Skeletal muscle tissue (tissue), 3 donors: ENCODE measurements at regions not wholly inside any gene's neighbourhood (a gene's known extent, or its start where the extent isn't known, plus 50 kb on each side); places are given as distances from the start of the nearest gene placed in this dataset.

Source experiments
- H3K27ac ChIP-seq: one replicate; pipeline ENCODE4 v1.7.0; 2013; ENCODE audit warnings: mild to moderate bottlenecking, low read depth, low read length, inconsistent platforms
- H3K27me3 ChIP-seq, 3 donors: one replicate each; pipeline ENCODE4 v1.7.0; 2013; ENCODE audit warnings: low read length in 3 of 3; ENCODE audit not compliant: control insufficient read depth in 3 of 3, insufficient read depth in 3 of 3
- H3K36me3 ChIP-seq, 3 donors: one replicate each; pipeline ENCODE4 v1.7.0; 2013; ENCODE audit warnings: low read length in 3 of 3; ENCODE audit not compliant: control insufficient read depth in 3 of 3, insufficient read depth in 3 of 3
- H3K4me1 ChIP-seq, 3 donors: one replicate each; pipeline ENCODE4 v1.7.0; 2013; ENCODE audit warnings: low read length in 3 of 3, mild to moderate bottlenecking in 3 of 3; ENCODE audit not compliant: control insufficient read depth in 3 of 3, insufficient read depth in 3 of 3
- H3K4me3 ChIP-seq, 3 donors: one replicate each; pipeline ENCODE4 v1.7.0; 2013; ENCODE audit warnings: low read length in 3 of 3
- H3K9ac ChIP-seq, 3 donors: one replicate each; pipeline ENCODE4 v1.7.0; 2013; ENCODE audit warnings: low read length in 3 of 3, mild to moderate bottlenecking in 3 of 3, moderate library complexity in 2 of 3, low read depth in 1 of 3
- H3K9me3 ChIP-seq, 3 donors: one replicate each; pipeline ENCODE4 v1.7.0; 2013; ENCODE audit warnings: low read length in 3 of 3; ENCODE audit not compliant: control insufficient read depth in 3 of 3
- donor health status: Osteomylitis.

GRCh38 chr20:22288156-22288555 lies 296.2 kb downstream of the FOXA2 start:
- Histone ChIP-seq H3K9me3 (no peaks in the 10 kb centered on the region), H3K27me3 (peaks cover 0 to 11% (median 0%) of the 10 kb centered on the region in 3 donors), H3K4me3 (no peak overlapping the region), H3K27ac (no peak overlapping the region), H3K9ac (no peak overlapping the region), H3K4me1 (no peaks in the 10 kb centered on the region), H3K36me3 (no peaks in the 10 kb centered on the region)

GRCh38 chr20:22285555-22285954 lies 298.8 kb downstream of the FOXA2 start:
- H3K9ac ChIP-seq, result no peak overlapping the region
- H3K27ac ChIP-seq, result no peak overlapping the region
- no peaks in the 10 kb centered on the region for H3K36me3 ChIP-seq
- H3K4me1 ChIP-seq, result no peaks in the 10 kb centered on the region
- H3K4me3 ChIP-seq, result no peak overlapping the region
- H3K9me3 ChIP-seq, result no peaks in the 10 kb centered on the region
- H3K27me3 ChIP-seq, result peaks cover 0 to 4% (median 0%) of the 10 kb centered on the region in 3 donors

- Histone ChIP-seq H3K4me3 (no peak overlapping the region), H3K27me3 (peaks cover 0 to 4% (median 0%) of the 10 kb centered on the region in 3 donors), H3K4me1 (no peaks in the 10 kb centered on the region)
Measured at GRCh38 chr20:22282696-22283095, 301.7 kb downstream of the FOXA2 start.

GRCh38 chr20:22274330-22274729 lies 310.0 kb downstream of the FOXA2 start:
- no peaks in the 10 kb centered on the region for H3K9me3 ChIP-seq
- H3K4me3 ChIP-seq, result no peak overlapping the region
- peaks cover 0 to 8% (median 4%) of the 10 kb centered on the region in 3 donors for H3K27me3 ChIP-seq
- H3K27ac ChIP-seq, result no peak overlapping the region
- no peaks in the 10 kb centered on the region for H3K4me1 ChIP-seq
- no peak overlapping the region for H3K9ac ChIP-seq
- H3K36me3 ChIP-seq, result no peaks in the 10 kb centered on the region

More at GRCh38 chr20:22282696-22283095, 301.7 kb downstream of the FOXA2 start:
- Histone ChIP-seq H3K9me3 (no peaks in the 10 kb centered on the region), H3K9ac (no peak overlapping the region), H3K36me3 (no peaks in the 10 kb centered on the region), H3K27ac (no peak overlapping the region)

GRCh38 chr20:22268675-22269074 lies 315.7 kb downstream of the FOXA2 start:
- no peak overlapping the region for H3K27ac ChIP-seq
- no peaks in the 10 kb centered on the region for H3K4me1 ChIP-seq
- peaks cover 0 to 8% (median 4%) of the 10 kb centered on the region in 3 donors for H3K27me3 ChIP-seq
- no peak overlapping the region for H3K4me3 ChIP-seq
- H3K9me3 ChIP-seq, result no peaks in the 10 kb centered on the region
- H3K9ac ChIP-seq, result no peak overlapping the region
- H3K36me3 ChIP-seq, result no peaks in the 10 kb centered on the region

GRCh38 chr20:22264917-22265316 lies 319.5 kb downstream of the FOXA2 start:
- Histone ChIP-seq H3K27ac (no peak overlapping the region), H3K4me3 (no peak overlapping the region), H3K27me3 (peaks cover 0 to 5% (median 3%) of the 10 kb centered on the region in 3 donors), H3K9ac (no peak overlapping the region), H3K9me3 (no peaks in the 10 kb centered on the region), H3K4me1 (no peaks in the 10 kb centered on the region), H3K36me3 (no peaks in the 10 kb centered on the region)

GRCh38 chr20:22260506-22260905 lies 323.9 kb downstream of the FOXA2 start:
- H3K9me3 ChIP-seq, result no peaks in the 10 kb centered on the region
- no peak overlapping the region for H3K27ac ChIP-seq
- no peak overlapping the region for H3K4me3 ChIP-seq
- H3K36me3 ChIP-seq, result no peaks in the 10 kb centered on the region
- no peaks in the 10 kb centered on the region for H3K4me1 ChIP-seq
- no peak overlapping the region for H3K9ac ChIP-seq
- H3K27me3 ChIP-seq, result no peaks in the 10 kb centered on the region

- Histone ChIP-seq H3K27me3 (no peaks in the 10 kb centered on the region), H3K9me3 (no peaks in the 10 kb centered on the region), H3K27ac (no peak overlapping the region), H3K4me3 (no peak overlapping the region), H3K4me1 (no peaks in the 10 kb centered on the region), H3K36me3 (no peaks in the 10 kb centered on the region), H3K9ac (no peak overlapping the region)
Measured at GRCh38 chr20:22257912-22258311, 326.5 kb downstream of the FOXA2 start.

GRCh38 chr20:22248051-22248667 lies 336.2 kb downstream of the FOXA2 start:
- no peaks in the 10 kb centered on the region for H3K9me3 ChIP-seq
- no peak overlapping the region for H3K9ac ChIP-seq
- H3K27me3 ChIP-seq, result peaks cover 0 to 10% (median 4%) of the 10 kb centered on the region in 3 donors
- H3K4me3 ChIP-seq, result no peak overlapping the region
- no peaks in the 10 kb centered on the region for H3K36me3 ChIP-seq
- H3K27ac ChIP-seq, result no peak overlapping the region
- H3K4me1 ChIP-seq, result no peaks in the 10 kb centered on the region

- Histone ChIP-seq H3K27me3 (peaks cover 0 to 8% (median 4%) of the 10 kb centered on the region in 3 donors), H3K9me3 (no peaks in the 10 kb centered on the region), H3K9ac (no peak overlapping the region), H3K4me1 (no peaks in the 10 kb centered on the region), H3K36me3 (no peaks in the 10 kb centered on the region), H3K27ac (no peak overlapping the region), H3K4me3 (no peak overlapping the region)
Measured at GRCh38 chr20:22245139-22245538, 339.2 kb downstream of the FOXA2 start.
